Upper lobe of left lung (tissue), 4 donors: ENCODE measurements at regions not wholly inside any gene's neighbourhood (a gene's known extent, or its start where the extent isn't known, plus 50 kb on each side); places are given as distances from the start of the nearest gene placed in this dataset.

Source experiments
- EP300 ChIP-seq, 4 donors: sonication (generic); formaldehyde crosslinking; IDR thresholded peaks; one replicate each; pipeline ENCODE4 v1.5.1; 2017; ENCODE audit warnings: antibody characterized with exemption in 4 of 4, control low read depth in 2 of 4
- POLR2A ChIP-seq, 4 donors: fragments of 450-650 bp; IDR thresholded peaks; one replicate each; pipeline ENCODE4 v1.5.1; 2016 to 2017; ENCODE audit warnings: antibody characterized with exemption in 4 of 4, mild to moderate bottlenecking in 2 of 4
- POLR2AphosphoS5 ChIP-seq, 2 donors: sonication (generic); formaldehyde crosslinking; IDR thresholded peaks; one replicate each; pipeline ENCODE4 v1.5.1; 2017; ENCODE audit warnings: antibody characterized with exemption in 2 of 2
- TF ChIP-seq, protein P1 (sequence below), 6 experiments: fragments of 450-650 bp in 4 of 6; fragments of 200-600 bp in 2 of 6; sonication (generic) in 2 of 6; IDR thresholded peaks; one replicate each; pipeline ENCODE4 v1.5.1; 2016 to 2019; ENCODE audit warnings: antibody characterized with exemption in 6 of 6

DNA sequence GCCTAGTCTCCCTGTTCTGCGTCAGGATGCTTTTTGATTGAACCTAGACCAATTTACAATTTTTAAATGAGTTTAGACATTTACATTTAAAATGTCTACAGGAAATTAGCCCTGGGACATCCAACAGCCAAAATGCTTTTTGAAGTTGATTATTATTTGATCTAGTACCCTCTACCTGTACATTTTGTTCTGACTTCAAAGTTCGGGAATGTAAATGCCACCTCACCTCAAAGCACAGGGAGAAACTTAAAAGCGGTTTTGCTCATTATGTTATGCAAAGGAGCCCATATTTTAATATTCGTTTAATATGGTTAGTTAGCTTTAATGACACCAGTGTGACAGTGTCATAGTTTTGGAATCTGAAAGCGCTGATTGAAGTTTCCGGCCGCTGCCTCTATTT is 80.1 kb upstream of the FAM204A start:
- TF ChIP-seq EP300 (IDR thresholded peaks at IDR 0.05) (no peak), POLR2A (IDR thresholded peaks at IDR 0.05) (no peak), POLR2AphosphoS5 (IDR thresholded peaks at IDR 0.05) (no peak)
- TF ChIP-seq, protein P1, sequence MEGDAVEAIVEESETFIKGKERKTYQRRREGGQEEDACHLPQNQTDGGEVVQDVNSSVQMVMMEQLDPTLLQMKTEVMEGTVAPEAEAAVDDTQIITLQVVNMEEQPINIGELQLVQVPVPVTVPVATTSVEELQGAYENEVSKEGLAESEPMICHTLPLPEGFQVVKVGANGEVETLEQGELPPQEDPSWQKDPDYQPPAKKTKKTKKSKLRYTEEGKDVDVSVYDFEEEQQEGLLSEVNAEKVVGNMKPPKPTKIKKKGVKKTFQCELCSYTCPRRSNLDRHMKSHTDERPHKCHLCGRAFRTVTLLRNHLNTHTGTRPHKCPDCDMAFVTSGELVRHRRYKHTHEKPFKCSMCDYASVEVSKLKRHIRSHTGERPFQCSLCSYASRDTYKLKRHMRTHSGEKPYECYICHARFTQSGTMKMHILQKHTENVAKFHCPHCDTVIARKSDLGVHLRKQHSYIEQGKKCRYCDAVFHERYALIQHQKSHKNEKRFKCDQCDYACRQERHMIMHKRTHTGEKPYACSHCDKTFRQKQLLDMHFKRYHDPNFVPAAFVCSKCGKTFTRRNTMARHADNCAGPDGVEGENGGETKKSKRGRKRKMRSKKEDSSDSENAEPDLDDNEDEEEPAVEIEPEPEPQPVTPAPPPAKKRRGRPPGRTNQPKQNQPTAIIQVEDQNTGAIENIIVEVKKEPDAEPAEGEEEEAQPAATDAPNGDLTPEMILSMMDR (IDR thresholded peaks at IDR 0.05): no peak
